Stimulated activated CD8-positive, alpha-beta memory T cell treated with anti-CD3 and anti-CD28 coated beads, Interleukin-4, amount 100 ng/mL, for 1 hour (primary cell): ENCODE measurements at regions not wholly inside any gene's neighbourhood (a gene's known extent, or its start where the extent isn't known, plus 50 kb on each side); places are given as distances from the start of the nearest gene placed in this dataset.

Source experiments
- DNase-seq, 2 donors: peaks; one replicate each; pipeline ENCODE4 v3.0.0-alpha.2; 2020; ENCODE audit warnings: low read depth in 2 of 2, low spot score in 1 of 2

DNA sequence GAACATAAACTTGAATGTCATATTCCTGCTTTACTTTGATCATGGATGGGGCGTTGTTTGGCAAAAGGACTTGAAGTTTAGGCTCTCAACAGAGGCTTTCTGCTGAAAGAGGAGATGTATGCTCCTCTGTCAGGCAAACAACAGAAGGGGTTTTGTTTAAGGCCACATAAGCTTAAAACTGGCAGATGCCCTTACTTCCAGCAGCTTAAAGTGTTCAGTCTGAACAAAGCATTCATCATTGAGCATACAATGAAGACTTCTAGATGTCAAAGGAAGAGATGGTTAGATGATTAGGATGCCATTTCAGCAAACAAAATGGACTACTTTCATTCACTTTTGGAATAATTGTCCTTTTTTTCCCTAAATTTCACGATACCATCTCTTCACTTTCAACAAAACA is 484.5 kb downstream of the SLITRK6 start:
- no peak for DNase-seq

DNA sequence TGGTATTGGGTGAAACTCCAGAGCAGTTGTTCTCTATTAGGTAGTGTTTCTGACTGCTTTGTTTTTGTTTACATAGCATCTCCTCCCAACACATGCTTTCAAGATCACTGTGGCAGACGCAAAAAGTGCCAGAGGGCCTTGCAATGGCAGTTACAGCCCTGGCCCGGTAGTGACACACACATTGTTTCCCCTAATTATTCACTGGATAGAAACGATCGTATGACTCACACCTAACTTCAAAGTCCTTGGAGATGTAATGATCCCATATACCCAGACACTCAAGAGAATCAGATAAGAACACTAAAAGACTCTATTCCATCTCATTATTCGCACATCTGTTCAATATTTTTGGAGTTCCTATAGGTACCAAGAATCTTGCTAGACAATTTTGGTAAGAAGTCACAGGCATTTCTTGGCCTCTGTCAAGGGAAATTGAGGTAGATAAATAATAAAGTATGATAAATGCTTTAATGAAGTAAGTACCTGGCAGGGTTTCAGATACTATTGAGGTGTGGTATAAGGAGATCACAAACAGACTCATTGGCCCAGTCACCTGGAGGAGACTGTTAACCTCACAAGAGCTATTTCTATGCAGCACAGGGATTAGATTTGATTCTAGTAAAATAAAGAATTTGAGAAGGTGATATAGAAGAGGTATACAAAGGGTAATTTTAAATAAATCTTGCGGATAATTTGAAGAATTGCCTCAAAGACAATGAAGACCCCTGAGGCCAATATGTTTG is 485.3 kb downstream of the SLITRK6 start:
- DNase-seq: no peak

DNA sequence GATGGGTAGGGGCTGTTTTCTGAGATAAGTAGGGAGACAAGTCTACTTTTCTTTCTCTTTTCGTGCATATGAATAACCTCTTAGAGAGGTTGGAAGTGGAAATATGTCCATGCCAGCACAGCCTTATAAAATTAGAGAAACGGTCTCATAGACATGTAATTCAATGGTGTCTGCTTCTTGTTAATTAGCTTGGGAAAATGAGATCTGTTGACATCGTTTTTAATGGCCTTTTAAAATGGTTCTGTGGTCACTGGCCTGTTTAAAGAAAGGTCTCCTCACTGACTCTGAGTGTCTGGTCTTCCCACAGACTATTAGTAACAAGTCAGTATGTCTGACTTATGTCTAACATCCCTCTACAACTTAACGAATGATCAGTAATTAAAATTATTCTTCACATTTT is 487.1 kb downstream of the SLITRK6 start:
- DNase-seq: no peak

DNA sequence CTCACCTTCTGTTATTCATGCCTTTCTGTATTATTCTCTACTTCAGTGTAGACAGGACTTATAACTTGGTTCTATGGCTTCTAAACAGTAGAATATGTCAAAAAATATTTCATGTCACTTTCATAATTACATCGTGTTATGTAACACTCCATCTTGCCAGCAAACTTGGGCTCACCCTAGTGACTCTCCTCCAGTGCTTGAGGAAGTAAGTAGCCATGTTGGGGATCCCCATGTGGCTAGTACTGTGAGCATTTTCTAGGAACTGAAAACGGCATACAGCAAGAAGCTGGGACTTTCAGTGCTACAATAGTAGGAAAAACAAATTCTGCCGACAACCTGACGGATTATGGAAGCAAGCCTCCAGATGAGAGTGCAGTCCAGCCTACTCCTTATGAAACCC is 495.6 kb downstream of the SLITRK6 start:
- no peak for DNase-seq

DNA sequence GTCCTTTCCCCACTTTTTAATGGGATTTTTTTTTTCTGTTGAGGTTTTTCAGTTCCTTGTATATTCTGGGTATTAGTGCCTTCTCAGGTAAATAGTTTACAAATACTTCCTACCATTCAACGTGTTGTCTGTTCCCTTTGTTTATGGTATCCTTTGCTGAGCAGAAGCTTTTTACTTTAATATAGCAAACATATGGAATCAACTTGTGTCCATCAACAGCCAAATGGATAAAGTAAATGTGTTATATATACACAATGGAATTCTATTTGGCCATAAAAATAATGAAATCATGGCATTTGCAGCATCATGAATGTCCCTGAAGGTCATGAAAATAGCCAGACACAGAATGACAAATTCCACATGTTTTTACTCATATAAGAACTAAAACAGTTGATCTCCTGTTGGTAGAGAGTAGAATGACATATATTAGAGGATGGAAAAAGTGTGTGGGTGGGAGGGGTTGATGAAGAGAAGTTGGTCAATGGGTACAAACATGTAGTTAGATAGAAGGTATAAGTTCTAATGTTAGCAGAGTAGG is 500.8 kb downstream of the SLITRK6 start:
- DNase-seq: no peak

DNA sequence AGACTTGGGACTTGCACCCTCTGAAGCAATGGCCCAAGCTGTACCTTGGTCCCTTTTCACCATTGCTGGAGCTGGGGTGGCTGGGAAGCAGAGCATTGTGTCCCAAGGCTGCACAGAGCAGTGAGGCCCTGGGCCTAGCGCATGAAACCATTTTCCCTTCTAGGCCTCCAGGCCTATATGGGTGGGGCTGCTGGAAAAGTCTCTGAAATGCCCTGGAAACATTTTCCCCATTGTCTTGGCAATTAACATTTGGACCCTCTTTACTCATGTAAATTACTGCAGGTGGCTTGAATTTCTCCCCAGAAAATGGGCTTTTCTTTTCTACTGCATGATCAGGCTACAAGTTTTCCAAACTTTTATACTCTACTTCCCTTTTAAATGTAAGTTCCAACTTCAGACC is 510.5 kb downstream of the SLITRK6 start:
- DNase-seq: no peak

DNA sequence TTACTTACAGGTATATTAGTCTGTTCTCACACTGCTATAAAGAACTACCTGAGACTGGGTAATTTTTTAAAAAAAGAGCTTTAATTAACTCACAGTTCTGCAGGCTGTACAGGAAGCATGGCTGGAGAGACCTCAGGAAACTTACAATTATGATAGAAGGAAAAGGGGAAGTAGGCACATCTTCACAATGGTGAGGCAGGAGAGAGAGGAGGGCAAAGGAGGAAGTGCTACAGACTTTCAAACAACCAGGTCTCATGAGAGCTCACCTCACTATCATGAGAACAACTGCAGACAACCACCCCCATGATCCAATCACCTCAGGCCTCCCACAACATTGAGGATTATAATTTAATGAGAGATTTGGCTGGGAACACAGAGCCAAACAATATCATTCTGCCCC is 511.7 kb downstream of the SLITRK6 start:
- DNase-seq: no peak

DNA sequence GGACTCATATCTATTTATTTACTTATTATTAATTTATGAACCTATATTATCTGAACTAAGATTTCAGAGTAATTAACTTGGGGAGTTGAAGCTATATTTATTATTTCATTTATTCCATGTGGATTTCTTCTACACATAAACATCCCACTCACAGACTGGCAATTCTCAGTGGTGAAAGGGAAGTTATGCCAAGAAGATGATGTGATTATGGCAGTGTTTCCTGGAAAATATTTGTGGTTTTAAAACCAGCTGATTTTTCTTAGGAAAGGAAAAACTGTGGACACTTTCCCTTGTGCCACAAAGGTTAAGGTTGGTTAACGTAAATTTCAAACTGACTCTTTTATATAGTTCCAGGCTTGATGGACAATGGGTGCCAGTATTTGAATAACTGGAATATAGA is 513.1 kb downstream of the SLITRK6 start:
- DNase-seq: no peak

DNA sequence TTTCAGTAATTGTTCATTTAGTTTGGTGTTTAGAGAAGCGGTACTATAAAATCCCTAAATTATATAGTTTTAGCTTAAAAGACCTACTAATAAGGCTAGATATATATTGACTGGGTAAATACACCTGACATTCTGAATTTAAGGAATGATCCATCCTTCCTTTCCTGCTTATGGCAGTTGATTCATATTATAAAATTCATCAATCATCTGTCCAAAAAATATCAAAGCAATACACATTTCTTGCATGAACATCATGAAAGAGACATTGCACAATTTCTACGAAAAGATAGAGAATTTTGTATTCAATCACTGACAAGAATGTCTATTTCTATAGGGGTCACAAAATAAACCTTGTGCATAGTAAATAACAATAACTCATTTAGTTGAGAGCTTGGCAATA is 514.9 kb downstream of the SLITRK6 start:
- no peak for DNase-seq

DNA sequence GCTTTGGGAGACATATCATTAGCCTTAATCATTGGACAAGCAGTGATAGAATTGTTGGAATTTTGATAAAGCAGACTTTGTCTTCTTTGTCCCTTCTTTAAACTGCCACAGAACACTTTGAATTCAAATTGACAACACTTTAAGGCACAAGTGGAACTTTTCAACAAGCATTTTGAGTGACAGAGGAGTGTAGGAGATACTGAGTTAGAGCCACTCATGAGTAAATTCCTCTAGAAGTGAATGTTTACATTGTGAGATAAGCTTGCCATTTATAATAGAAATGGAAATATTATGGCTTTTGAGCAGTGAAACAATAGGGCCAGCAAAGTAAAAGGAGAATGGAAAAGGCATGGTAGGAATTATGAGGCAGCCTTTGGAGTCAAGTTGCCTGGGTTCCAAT is 515.8 kb downstream of the SLITRK6 start:
- DNase-seq: no peak

DNA sequence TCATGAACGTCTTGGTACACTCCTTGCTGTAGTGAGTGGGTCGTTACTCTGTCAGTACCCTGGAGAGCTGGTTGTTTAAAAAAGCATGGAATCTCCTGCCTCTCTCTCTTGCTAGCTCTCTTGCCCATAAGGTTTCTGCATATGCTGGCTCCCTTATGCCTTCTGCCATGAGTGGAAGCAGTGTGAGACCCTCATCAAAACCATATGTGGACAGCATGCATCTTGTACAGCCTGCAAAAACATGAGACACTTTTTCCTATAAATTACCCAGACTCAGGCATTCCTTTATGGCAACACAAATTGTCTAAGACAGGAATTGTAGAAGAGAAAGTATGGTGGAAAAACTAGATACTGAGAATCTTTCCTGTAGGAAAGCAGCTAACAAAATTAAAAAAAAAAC is 516.3 kb downstream of the SLITRK6 start:
- DNase-seq: no peak

DNA sequence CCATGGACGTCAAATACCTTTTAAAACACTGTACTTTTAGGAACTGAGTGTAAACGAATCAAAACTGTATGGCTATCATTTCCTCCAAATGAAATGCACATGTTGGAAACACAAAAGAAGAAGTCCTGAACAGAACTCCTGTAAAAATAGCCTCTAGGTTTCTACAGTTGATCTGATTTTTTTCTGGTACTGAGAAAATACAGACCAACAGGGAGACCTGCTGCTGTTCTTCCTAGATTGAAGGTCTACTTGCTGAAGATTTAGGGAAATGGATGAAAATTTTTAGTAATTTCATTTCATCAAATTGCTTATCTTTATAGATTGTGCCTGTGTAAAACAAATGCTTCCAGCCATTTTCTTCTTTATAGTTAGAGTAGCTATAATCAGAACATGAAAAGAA is 520.4 kb downstream of the SLITRK6 start:
- no peak for DNase-seq

DNA sequence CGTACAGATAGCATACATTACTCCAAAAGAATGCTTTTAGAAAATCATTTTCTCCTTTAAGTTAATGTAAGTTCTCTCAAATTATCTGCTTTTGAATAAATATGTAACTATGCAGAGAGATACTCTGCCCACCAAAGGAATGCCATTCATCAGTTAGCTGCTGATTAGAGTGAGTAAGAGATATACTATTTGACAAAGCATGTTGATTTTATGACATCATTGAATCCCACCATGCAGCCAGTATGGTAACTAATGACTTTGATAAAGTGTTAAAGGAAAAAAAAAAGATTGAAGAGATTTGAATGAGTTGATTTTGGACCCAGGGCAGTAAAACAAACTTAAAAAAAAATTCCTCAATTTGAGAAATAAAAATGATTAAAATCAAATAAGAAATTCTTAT is 521.5 kb downstream of the SLITRK6 start:
- no peak for DNase-seq

DNA sequence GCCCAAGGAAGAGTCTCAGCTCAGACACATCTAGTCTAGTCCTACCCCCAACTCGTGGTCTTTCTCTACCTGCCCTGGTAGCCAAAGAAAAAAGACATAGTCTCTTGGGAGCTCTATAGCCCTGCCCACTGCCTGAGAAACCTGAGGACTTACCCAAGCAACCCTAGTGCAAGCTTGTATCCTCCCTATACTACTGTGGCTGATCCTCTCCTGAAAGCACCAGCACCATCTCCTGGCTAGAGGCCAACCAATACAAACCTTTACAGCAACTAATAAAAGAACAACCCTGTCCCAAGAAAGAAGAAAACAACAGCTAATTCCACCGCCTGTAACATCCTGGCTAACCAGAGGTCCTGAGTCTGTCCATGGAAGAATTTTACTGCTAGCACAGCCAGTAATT is 532.4 kb downstream of the SLITRK6 start:
- DNase-seq: no peak

DNA sequence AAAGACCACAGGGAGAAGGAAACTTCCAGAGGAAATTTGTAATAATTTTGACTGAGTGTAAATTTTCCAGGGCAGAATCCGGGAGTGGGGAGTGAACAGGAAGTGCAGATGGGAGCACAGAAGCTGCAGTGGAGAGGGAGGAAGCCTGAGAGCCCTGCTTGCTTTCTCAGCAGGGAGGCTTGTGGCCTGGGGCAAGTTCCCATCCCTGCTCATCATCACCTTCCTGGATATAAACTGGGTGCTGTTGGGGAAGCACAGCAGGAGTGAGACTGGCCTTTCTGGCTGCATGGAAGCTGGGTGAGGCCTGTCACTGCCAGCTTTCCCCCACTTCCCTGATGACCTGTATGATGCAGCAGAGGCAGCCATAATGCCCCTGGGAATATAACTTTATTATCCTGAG is 532.9 kb downstream of the SLITRK6 start:
- no peak for DNase-seq

DNA sequence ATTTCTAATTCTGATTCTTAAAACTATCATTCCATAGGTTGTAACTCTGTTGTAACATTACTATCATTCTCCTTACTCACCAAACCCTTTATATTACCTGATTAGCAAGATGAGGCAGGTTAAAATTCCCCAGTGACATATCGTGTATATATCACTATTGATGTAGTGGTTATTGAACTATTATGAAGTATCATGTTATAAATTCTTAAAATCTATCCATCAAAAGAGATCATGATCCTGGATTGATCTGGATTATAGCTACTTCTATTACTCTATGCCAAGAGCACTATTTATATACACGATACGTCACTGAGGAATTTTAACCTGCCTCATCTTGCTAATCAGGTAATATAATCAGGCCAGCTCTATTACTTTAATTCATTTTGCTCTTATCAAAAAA is 533.9 kb downstream of the SLITRK6 start:
- no peak for DNase-seq

DNA sequence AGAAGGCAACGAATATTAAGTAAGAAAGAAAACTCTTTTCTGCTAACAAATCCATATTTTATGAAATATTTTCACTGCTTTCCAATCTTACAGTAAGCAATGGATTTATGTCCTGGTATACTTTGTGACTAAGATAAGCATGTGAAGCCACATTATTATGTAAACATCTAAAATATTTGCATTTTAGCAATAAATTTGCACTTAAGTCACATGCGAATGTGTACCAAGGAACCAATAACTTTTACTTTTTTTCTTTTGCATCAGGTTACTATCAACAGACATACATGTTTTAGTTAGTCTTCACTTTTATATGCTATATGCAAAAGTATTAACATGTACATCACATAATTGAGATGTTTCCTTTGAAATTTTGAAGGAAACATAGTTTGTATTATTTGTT is 536.7 kb downstream of the SLITRK6 start:
- no peak for DNase-seq

DNA sequence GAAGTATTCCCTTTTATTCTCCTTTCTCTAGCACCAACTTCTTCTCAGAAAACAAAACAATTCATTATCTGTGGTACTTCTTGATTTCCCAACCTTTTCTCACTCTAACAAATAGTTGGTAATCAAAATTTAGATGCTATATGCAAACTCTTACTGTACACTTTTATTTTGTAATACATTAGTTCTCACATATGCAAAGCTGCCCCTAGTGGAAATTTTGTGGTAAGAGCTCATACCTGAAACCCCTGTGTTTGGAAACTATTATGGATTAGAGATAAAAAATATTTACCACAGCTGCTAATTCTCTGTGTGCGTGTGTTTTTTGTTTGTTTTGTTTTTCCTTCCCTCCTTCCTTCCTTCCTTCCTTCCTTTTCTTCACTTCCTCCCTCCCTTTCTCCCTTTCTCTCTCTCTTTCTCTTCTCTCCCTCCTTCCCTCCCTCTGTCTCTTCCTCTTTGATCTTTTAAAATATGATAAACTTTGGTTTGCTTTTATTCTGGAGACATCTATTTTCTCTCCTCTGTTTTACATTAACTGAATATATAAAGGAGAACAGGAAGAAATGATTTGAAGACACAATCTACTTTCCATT is 537.4 kb downstream of the SLITRK6 start:
- DNase-seq: no peak

DNA sequence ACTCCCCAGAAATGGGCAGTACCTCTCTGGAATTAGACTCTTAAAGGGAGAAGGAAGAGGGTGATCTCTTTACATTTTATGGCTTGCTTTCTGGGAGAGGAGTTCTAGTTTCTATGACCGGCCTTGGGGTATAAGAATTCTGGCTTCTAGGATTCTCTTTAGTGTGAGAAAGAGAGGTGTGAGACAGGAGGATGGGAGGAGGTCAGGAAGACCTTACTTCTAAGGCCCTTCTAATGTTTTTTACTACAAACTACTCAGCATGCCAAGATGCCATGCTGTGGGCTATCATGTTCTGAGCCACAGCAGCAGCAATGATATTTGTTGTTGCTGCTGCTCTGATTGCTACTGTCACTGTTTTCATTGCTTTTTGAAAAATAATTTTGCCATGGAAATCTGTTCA is 538.3 kb downstream of the SLITRK6 start:
- DNase-seq: no peak

DNA sequence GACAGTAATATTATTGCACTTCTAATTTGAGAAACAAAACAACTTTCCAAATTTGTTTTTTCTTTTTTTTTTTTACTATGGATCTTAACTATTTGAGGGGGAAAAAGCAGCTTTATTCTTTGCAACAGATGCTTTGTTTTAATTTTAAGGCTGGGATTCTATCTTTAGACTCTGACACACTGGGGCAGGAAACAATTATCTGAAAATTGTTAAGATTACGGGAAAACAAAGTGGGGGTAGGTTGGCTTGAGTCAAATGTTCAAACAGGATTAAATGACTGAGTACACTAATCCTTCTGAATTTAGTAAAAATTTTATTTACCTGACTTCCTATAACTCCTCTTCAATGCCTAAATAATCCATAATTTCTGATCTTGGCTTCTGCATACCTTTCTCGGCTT is 543.2 kb downstream of the SLITRK6 start:
- no peak for DNase-seq

DNA sequence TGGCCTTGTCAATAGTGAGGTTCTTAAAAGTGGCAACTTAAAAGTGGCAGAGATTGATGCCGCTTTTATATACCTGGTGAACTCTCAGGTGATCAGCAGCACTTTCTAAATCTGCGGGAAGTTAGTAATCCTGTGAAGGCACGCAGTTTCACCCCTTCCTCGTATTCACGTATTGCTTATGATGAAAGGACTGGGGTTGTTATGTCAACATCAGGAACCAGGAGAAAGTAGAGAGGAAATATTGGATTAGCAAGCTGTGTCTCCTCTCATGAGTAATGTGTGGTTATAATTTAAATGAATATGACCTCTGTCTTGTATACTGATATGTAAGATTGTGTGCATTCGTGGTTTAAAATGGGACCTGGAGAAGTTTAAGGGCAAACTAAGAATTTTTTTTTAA is 544.6 kb downstream of the SLITRK6 start:
- no peak for DNase-seq

DNA sequence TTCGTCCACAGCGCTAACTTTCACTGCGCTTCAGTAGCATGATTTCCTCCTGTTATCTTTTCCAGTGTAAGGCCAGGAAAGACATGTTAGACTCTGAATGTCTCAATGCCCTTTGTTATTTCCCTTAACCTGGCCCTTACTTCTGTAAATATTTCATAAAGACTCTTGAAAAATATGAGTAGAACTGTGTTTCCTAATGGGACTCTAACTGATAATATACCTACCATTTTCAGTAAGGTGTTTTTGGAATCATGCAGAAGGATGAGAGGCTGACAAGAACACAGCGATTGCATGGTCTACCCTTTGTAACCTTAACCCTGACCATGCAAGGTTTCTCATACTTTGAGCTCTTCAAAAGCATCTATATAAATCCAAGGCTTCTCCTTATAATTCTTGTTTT is 550.1 kb downstream of the SLITRK6 start:
- no peak for DNase-seq

DNA sequence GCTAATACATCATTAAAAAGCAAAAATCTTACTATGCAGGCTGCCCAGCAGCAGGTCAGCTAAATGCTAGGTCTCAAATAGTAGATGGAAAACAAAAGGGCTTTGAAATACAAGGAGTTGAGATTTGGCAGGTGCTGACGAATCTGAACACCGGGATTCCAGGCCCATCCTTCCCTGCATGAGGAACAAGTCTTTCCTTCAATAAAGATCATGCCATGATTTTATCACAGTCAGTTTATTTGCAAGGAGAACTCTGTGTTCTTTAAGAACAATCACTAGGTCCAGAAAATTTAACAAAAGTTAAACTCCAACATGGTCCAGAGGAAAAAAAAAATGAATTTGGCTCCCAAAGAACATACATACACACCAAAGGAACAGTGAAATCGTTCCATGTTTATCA is 551.4 kb downstream of the SLITRK6 start:
- no peak for DNase-seq
